ENCODE measurements at regions not wholly inside any gene's neighbourhood (a gene's known extent, or its start where the extent isn't known, plus 50 kb on each side); places are given as distances from the start of the nearest gene placed in this dataset.

GRCh38 chr5:123881759-123882244, 369.8 kb downstream of the CSNK1G3 start:
- ATAC-seq (no peak), DNase-seq (no peak)
- Histone ChIP-seq H3K4me3 (no peak overlapping the region), H3K9me3 (no peaks in the 10 kb centered on the region), H3K27me3 (ENCODE audit: low read depth) (no peaks in the 10 kb centered on the region), H3K4me1 (peaks cover 5% of the 10 kb centered on the region), H3K36me3 (no peaks in the 10 kb centered on the region), H3K27ac (no peak overlapping the region)
- intact Hi-C loops (cut with DNase I), result no loop called here
- TF ChIP-seq CTCF (IDR thresholded peaks at IDR 0.05), result no peak

- intact Hi-C loops (cut with DNase I), result no loop called here
- ATAC-seq (no peak), DNase-seq (no peak)
- Histone ChIP-seq H3K4me3 (no peak overlapping the region), H3K4me1 (peaks cover 5% of the 10 kb centered on the region), H3K27ac (no peak overlapping the region), H3K36me3 (no peaks in the 10 kb centered on the region), H3K27me3 (ENCODE audit: low read depth) (no peaks in the 10 kb centered on the region), H3K9me3 (no peaks in the 10 kb centered on the region)
- TF ChIP-seq CTCF (IDR thresholded peaks at IDR 0.05), result no peak
Observed at GRCh38 chr5:123880875-123881274, 368.9 kb downstream of the CSNK1G3 start.

GRCh38 chr5:123879071-123879470, 367.1 kb downstream of the CSNK1G3 start:
- H3K27me3 ChIP-seq (ENCODE audit: low read depth), result no peaks in the 10 kb centered on the region

GRCh38 chr5:123876276-123876790, 364.4 kb downstream of the CSNK1G3 start:
- H3K27ac ChIP-seq, result no peak overlapping the region
- no peak for DNase-seq
- H3K9me3 ChIP-seq, result no peaks in the 10 kb centered on the region
- no peak overlapping the region for H3K4me3 ChIP-seq
- intact Hi-C loops (cut with DNase I), result no loop called here
- no peaks in the 10 kb centered on the region for H3K4me1 ChIP-seq
- H3K27me3 ChIP-seq (ENCODE audit: low read depth), result no peaks in the 10 kb centered on the region
- no peak for TF ChIP-seq CTCF (IDR thresholded peaks at IDR 0.05)
- H3K36me3 ChIP-seq, result no peaks in the 10 kb centered on the region
- ATAC-seq, result no peak

More at GRCh38 chr5:123879071-123879470, 367.1 kb downstream of the CSNK1G3 start:
- TF ChIP-seq CTCF (IDR thresholded peaks at IDR 0.05), result no peak
- DNase-seq, result no peak
- Histone ChIP-seq H3K36me3 (no peaks in the 10 kb centered on the region), H3K27ac (no peak overlapping the region), H3K4me1 (peaks cover 5% of the 10 kb centered on the region), H3K4me3 (no peak overlapping the region), H3K9me3 (no peaks in the 10 kb centered on the region)
- intact Hi-C loops (cut with DNase I), result no loop called here
- ATAC-seq, result no peak

DNA sequence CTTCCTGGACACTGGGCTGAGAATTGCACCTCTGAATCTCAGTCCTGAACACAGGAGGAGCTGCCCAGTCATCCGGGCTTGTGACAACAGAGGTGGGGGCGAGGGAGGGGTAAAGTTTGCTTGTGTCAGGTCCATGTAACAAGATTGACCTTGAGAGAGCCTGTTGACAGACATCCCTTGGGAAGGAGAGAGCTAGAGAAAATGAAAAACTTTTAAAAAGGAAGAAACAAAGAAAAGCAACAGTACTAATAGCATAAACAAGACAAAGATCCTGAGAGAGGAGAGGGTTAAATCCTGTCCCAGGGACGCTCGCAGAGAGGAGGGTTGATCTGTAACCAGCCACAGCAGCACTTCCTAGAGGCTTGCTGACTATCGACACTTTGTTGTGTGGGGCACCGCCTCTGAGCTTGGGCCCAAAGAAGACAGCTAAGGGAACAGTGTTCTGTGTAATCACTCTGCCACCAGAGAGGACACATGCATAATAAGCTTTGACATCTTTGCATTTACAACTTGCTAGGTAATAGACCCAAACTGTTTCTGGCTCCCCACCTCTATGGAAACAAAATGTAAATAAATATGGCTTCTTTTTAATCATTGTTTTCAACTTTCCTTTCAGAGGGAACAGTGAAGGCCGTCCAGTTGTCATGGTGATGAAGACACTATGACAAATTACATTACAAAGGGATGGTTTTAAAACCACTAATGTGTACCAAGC, 363.7 kb downstream of the CSNK1G3 start:
- no peak for TF ChIP-seq CTCF (IDR thresholded peaks at IDR 0.05)
- H3K27ac ChIP-seq, result no peak overlapping the region
- intact Hi-C loops (cut with DNase I), result no loop called here
- H3K4me3 ChIP-seq, result no peak overlapping the region
- no peaks in the 10 kb centered on the region for H3K4me1 ChIP-seq
- no peaks in the 10 kb centered on the region for H3K27me3 ChIP-seq (ENCODE audit: low read depth)
- H3K36me3 ChIP-seq, result no peaks in the 10 kb centered on the region
- no peak for DNase-seq
- no peaks in the 10 kb centered on the region for H3K9me3 ChIP-seq
- peak in 1 of 2 donors; percentile 43 for ATAC-seq
